GM21717 (cell line): ENCODE measurements at regions not wholly inside any gene's neighbourhood (a gene's known extent, or its start where the extent isn't known, plus 50 kb on each side); places are given as distances from the start of the nearest gene placed in this dataset.

Source experiments
- ATAC-seq: cut with Tn5 transposase; IDR thresholded peaks from one replicate; pipeline ENCODE4 v1.9.1; 2021; ENCODE audit warnings: mild to moderate bottlenecking, moderate library complexity; ENCODE audit not compliant: unreplicated experiment

DNA sequence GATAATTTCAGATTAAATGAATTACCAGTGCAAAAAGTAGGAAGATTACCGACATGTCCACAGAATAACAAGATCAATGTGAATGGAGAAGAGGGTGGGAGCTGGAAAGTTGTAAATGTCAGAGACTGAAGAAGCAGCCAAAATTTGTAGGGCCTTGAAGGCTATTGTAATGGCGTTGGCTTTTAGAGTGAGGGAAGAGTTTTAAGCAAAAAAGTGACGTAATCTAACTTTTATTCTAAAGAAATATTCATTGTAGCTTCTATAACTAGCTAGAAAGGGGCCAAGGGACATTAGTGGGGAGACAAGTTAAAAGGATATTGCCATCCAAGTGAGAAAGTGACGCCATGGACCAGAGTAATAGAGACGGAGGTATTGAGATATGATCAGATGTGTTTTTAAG is 63.3 kb upstream of the PCDH7 start:
- ATAC-seq = no peak

DNA sequence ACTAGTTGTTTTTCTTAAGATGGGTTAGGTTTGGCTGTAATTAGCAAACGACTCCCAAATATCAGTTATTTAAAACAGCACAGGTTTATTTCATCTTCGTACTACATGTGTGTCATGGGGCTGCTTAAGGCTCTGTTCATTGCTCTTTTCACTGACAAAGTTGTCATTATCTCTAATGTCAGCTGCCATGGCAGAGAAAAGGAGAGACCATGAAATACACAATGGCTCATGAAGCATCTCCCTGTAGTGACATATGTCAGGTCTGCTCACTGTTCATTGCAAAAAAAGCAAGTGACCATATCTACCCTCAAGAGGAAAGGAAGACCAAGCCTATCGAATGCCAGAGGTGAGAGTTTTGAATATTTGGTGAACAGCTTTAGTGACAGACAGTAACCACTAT is 52.2 kb upstream of the PCDH7 start:
- ATAC-seq = no peak

DNA sequence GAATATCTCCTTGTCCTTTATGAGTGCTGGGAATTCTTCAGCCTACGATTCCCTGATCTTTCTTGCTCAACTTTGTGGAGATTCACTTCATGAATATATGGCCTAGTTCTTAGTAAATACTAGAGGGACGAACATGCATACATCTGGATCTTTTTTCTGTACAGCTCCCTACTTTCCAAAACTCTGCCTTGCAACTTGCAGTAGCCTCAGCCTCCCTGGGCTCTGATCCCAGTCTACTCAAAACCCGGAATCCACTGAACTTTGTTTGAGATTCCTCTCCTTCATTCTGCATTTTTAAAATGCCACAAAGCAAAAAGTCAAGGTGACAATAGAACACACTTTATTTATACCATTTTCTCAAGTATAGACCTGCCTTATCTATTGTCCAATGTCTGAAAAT is 50.0 kb upstream of the PCDH7 start:
- ATAC-seq = no peak
